OCI-M1 (cell line): ENCODE measurements at regions not wholly inside any gene's neighbourhood (a gene's known extent, or its start where the extent isn't known, plus 50 kb on each side); places are given as distances from the start of the nearest gene placed in this dataset.

Source experiments
- DNase-seq: peaks from one replicate; lab custom pipeline; 2025; lab: John Stamatoyannopoulos, UW

DNA sequence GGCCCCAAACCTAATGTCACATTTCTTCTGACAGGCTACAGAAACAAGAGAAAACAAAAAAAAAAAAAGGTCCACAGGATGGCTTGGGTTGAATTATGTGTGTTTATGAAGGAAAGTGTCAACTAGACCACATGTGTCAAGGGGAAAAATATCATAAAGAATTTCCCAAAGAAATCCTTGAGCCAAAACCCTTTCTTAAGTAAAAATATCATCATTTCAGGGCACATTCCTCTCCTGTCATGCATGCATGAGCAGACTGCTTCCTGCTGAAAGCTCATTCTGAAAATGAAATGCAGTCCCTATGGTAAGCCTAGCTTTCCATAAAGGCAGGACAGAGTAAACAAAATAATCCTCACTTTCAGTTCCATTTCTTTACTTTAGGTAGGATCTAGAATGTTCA lies 85.7 kb upstream of the RBBP8 start:
- no peak for DNase-seq

DNA sequence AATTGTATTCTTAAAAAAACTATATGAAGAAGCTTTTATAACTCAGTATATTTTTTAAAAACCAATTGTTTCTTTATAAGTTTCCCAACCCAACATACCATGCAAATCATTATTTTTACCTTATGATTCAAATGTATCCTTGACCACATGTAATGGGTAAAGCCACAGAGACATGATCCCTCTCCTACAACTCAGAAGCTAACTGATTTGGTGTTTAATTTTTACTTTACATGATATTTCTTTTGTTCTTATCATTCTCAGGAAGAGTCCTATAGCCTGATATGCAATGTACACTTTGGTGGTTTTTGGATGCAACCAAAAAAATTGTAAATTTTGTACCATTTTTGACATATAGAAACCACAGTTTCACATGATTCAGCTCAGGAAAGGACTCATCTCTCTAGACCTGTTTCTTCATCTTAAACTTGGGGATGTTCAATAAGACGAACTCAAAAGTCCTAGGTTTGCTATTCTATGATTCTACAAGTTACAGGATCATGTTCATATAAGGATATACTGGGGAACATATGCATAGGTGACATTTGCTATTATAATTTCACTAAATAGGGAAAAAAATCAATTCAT lies 85.2 kb upstream of the RBBP8 start:
- DNase-seq = no peak

DNA sequence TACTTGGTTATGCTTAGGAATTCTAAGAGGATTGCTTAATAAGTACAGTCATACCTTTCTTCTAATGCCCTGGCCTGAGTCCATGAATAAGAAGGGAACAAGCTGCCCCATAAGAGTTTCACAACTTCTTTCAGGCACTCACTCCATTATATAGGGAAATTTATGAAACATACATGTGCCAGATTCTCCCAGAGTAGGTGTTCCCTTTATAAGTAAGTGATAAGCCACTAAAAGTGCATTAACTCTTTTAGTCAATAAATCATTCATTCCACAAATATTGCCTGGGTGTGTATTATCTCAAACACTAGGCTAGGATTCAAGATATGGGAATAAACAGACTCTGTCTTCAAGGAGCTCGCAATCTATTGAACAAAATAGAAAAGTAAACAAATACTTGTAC lies 84.5 kb upstream of the RBBP8 start:
- no peak for DNase-seq

DNA sequence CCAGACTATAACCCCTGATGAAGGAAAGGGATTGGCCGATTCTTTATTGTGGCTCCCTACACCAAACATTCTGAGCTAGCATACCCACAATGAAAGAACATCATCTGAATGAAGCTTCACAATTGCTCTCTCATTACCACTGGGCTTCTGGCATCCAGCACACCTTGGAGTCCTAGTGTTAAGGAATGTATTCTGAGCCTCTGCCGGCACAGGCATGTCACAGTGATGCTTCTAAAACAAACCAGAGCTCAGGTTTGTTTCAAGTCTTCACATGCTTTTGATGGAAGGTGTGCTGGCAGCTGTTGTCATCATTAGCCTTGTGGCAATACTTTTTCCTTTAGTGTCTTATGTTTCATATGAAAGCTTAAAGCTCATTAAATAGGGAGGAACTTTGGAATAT lies 76.3 kb upstream of the RBBP8 start:
- DNase-seq = no peak

DNA sequence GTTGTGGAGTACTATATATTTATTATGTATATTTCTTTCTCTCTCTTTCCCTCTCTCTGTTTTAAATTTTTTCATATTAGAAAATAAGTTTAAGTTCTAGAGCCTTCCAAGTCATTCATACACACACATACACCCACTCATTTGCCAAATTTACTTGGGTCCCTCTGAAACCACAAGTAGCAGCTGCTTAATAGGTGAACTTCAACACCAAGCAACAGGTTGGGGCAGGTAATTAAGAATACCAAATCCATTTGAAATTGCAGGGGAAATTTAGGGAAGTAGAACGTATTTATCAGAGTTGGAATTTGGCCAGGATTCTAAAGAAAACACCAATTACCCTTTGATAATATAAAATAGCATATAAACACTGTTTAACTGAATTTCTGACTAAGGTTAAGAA lies 75.0 kb upstream of the RBBP8 start:
- peak; percentile 40 for DNase-seq

DNA sequence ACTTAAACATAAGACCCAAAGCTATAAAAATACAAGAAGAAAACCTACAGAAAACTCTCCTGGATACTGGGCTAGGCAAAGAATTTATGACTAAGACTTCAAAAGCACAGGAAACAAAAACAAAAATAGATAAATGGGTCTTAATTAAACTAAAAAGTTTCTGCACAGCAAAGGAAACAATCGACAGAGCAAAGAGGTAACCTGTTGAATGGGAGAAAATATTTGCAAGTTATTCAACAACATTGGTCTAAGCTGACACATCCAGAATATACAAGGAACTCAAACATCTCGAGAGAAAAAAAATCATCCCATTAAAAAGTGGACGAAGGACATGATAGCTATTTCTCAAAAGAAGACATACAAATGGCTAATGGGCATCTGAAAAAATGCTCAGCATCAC lies 72.3 kb upstream of the RBBP8 start:
- no peak for DNase-seq

DNA sequence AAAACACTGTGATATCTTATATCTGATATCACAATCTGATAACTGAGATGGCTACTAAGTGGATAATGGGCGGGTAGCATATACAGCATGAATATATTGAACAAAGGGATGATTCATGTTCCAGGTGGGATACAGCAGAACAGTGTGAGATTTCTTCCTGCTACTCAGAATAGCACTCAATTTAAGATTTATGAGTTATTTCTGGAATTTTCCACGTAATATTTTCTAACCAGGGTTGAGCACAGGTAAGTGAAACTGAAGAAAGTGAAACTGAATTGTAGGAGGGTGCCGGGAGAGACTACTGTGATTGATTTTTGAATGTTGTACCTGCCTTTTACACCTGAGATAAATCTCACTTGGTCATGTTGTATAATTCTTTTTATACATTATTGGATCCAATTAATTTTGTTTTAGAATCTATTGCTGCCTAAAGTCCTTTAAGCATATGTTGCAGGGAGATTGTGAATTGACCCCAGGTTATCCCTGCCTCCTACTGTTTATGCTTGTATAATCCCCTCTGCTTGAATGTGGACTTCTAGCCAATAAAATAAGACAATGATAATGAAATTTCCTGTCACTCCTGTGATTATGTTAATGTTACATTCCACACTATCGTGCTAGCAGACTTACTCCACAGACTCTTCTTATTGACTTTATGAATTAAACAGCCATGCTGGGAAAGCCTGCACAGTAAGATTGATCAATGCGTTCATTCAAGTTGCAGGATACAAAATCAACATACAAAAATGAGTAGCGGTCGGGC lies 67.6 kb upstream of the RBBP8 start:
- no peak for DNase-seq

DNA sequence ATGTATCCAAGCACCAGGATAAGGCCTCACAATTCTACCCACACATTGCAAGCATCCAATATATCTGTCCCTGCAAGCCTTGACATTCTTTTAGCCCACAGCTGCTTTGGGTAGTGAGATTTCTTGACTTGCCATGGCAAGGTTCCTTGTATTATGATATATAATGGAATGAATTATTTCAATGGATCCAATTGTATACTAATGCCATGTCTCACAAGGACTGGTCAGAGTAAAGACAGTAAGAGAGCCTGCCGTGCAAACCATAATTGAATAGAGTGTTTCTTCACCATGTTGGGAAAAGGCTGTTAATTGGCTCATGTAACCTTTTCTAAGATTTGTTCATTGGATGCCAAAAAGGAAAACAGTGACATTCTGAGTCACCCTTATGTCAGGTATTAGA lies 64.3 kb upstream of the RBBP8 start:
- no peak for DNase-seq

DNA sequence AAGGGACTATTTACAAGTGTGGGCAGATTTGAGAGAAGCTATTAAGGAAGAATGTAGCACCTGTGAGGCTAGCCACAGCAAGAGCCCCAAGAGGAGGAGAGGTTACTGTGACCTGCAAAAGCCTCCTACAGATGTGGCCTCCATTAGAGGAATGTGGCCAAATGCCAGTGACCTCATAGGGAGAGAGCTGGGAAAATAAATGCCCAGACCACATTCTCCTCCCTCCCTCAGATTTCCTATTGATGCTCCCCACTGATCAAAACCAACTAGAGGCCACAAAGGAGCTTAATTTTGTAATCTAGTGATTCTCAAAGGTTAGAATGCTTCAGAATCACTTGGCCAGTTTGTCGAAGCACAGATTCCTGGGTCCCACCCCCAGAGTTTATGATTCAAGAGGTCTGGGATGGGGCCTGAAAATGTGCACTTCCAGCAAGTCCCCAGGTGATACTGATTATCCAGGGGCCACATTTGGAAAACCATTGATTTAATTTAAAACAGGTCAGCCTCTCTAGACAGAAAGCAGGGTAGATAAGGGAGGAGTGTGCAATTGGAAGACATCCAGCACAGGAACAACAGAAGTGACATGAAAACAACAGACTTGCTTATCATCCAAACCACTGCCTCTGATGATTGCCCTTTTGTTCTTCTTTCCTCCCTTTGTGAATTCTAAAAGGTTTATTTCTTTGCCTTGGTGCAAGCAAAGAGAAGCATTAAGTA lies 61.2 kb upstream of the RBBP8 start:
- DNase-seq = peak; percentile 79

DNA sequence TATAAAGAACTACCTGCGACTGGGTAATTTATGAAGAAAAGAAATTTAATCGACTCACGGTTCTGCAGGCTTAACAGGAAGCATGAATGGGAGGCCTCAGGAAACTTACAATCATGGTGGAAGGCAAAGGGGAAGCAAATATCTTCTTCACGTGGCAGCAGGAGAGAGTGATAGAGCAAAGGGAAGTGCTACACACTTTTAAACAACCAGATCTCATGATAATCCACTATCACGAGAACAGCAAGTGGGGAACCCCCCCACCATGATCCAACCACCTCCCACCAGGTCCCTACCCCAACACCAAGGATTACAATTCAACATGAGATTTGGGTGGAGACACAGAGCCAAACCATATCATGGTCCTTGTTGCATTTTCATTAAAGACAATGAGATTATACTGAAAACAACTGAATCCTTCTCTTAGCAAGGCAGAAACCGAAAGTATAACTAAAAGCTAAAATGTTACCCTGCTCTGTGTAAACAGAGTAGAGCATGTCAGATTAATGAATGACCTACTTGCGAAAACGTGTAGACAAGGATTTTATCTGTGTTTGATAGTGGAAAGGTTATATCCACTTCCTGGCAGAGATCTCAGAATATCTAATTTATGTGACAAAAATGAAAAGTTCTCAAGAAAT lies 60.1 kb upstream of the RBBP8 start:
- DNase-seq = peak; percentile 82

DNA sequence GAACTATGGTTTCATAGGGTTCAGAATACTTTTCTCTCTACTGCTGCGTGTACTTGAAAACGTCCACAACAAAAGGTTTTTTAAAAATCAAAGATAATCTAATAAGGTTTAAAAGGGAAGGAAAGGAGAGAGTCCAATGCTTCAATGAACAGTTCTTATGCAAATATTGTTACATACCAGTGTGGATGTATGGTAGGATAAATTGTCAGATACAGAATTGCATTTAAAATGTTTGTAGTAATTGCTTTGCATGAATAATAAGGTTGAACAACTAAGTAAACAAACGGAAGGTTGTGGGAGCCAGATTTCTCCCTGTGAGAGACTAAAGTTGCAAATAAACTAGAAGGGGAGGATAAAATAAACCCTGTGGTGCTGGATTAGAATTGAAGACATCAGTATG lies 53.8 kb upstream of the RBBP8 start:
- DNase-seq = no peak

DNA sequence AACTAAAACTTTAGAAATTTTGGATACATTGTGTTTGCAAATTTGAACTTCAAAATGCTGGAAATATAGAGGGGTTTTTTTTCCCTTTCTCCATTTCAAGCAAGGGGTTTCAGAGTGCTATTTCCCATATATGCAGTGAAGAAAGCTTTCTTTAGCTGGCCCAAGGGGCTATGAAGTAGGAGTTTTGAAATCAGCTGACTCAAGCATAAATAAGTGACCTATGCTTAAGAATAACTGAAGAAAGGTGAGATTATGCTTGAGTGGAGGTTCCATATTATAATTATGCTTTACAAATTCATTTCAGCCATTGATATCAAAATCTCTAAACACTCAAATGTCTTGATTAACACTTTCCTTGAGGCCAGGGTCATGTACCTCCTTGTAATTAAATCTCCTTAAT lies 51.0 kb upstream of the RBBP8 start:
- DNase-seq = no peak

DNA sequence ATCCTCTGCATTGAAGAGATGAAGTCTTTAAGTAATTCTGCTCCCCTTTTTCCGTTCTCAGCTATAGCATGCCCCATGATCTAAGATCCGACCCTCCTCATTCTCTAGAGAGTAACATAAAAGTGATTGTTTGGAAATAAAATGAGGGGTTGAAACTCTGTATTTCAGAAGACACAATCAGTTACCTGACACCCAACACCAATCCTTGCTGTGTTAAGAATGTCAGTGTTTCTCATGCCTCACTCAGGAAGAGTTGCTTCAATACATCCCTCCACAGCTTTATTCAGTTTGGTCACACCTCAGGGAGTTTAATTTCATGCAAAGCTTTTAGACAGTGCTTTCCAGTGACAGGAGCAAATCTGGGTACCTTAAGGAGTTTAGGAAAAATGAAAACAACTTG lies 49.9 kb upstream of the RBBP8 start:
- DNase-seq = no peak
